Vagina (tissue), 2 donors: ENCODE measurements at regions not wholly inside any gene's neighbourhood (a gene's known extent, or its start where the extent isn't known, plus 50 kb on each side); places are given as distances from the start of the nearest gene placed in this dataset.

Source experiments
- POLR2A ChIP-seq, 2 donors: fragments of 450-650 bp; IDR thresholded peaks; one replicate each; pipeline ENCODE4 v1.6.1; 2017; ENCODE audit warnings: antibody characterized with exemption in 2 of 2, mild to moderate bottlenecking in 2 of 2, moderate library complexity in 2 of 2
- POLR2AphosphoS5 ChIP-seq, 2 donors: sonication (generic); formaldehyde crosslinking; IDR thresholded peaks; one replicate each; pipeline ENCODE4 v1.9.0; 2017; ENCODE audit warnings: antibody characterized with exemption in 2 of 2, mild to moderate bottlenecking in 2 of 2, low read depth in 1 of 2; ENCODE audit not compliant: insufficient read depth in 1 of 2
- TF ChIP-seq, protein P1 (sequence below), 3 experiments: fragments of 450-650 bp in 2 of 3; fragments of 200-600 bp in 1 of 3; sonication (generic) in 1 of 3; IDR thresholded peaks; one replicate each; pipeline ENCODE4 v1.5.1; 2017 to 2019; ENCODE audit warnings: antibody characterized with exemption in 3 of 3, mild to moderate bottlenecking in 2 of 3, moderate library complexity in 2 of 3

DNA sequence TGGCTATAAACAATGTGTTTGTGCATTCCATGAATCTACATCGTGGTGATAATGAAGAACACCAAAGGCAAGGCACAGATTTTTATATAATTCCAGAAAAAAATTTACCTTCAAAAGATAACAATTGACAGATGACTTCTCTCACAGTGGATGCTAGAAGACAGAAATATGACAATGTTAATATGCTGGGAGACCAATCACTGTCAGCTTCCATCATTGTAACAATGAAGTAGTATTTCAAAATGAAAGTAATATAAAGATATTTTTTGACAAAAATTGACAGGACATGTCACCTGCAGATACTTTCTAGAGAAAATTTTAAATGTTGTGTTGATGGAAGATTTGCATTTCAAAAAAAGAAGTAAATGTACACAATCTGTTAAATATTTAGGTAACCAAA is 1925.9 kb upstream of the LRRTM1 start:
- no peak for TF ChIP-seq POLR2A (IDR thresholded peaks at IDR 0.05)
- TF ChIP-seq, protein P1, sequence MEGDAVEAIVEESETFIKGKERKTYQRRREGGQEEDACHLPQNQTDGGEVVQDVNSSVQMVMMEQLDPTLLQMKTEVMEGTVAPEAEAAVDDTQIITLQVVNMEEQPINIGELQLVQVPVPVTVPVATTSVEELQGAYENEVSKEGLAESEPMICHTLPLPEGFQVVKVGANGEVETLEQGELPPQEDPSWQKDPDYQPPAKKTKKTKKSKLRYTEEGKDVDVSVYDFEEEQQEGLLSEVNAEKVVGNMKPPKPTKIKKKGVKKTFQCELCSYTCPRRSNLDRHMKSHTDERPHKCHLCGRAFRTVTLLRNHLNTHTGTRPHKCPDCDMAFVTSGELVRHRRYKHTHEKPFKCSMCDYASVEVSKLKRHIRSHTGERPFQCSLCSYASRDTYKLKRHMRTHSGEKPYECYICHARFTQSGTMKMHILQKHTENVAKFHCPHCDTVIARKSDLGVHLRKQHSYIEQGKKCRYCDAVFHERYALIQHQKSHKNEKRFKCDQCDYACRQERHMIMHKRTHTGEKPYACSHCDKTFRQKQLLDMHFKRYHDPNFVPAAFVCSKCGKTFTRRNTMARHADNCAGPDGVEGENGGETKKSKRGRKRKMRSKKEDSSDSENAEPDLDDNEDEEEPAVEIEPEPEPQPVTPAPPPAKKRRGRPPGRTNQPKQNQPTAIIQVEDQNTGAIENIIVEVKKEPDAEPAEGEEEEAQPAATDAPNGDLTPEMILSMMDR (IDR thresholded peaks at IDR 0.05): no peak
- TF ChIP-seq POLR2AphosphoS5 (IDR thresholded peaks at IDR 0.05; ENCODE audit: insufficient read depth in 1 of 2, low read depth in 1 of 2): no peak
